Activated CD8-positive, alpha-beta memory T cell treated with anti-CD3 and anti-CD28 coated beads, Interleukin-2, amount 10 ng/mL, durations not matched to agents 7 days and 5 days (primary cell): ENCODE measurements at regions not wholly inside any gene's neighbourhood (a gene's known extent, or its start where the extent isn't known, plus 50 kb on each side); places are given as distances from the start of the nearest gene placed in this dataset.

Source experiments
- ATAC-seq: fragments of 150-1000 bp; cut with Tn5 transposase; one replicate; pipeline ENCODE4 v1.10.0; 2021; ENCODE audit warnings: moderate library complexity
- CTCF ChIA-PET: fragments of 350-600 bp; sonication (Branson Sonifier 250); formaldehyde crosslinking; loops from one replicate; lab custom pipeline; 2021; ENCODE audit warnings: antibody characterized with exemption; lab: Charles Lee
- DNase-seq: peaks from one replicate; pipeline ENCODE4 v3.0.0-alpha.2; 2020
- H3K27ac Mint-ChIP-seq: one replicate; pipeline ENCODE4 v1.8.0; 2021; ENCODE audit warnings: mild to moderate bottlenecking, mixed read lengths
- H3K27me3 Mint-ChIP-seq: one replicate; pipeline ENCODE4 v1.8.0; 2021; ENCODE audit warnings: mixed read lengths
- H3K36me3 Mint-ChIP-seq: one replicate; pipeline ENCODE4 v1.8.0; 2021; ENCODE audit warnings: mild to moderate bottlenecking, mixed read lengths
- H3K4me1 Mint-ChIP-seq: one replicate; pipeline ENCODE4 v1.8.0; 2021; ENCODE audit warnings: mixed read lengths
- H3K4me3 Mint-ChIP-seq: one replicate; pipeline ENCODE4 v1.8.0; 2021; ENCODE audit warnings: mild to moderate bottlenecking, moderate library complexity, mixed read lengths
- H3K9me3 Mint-ChIP-seq: one replicate; pipeline ENCODE4 v1.8.0; 2022; ENCODE audit warnings: low read depth, mixed read lengths

DNA sequence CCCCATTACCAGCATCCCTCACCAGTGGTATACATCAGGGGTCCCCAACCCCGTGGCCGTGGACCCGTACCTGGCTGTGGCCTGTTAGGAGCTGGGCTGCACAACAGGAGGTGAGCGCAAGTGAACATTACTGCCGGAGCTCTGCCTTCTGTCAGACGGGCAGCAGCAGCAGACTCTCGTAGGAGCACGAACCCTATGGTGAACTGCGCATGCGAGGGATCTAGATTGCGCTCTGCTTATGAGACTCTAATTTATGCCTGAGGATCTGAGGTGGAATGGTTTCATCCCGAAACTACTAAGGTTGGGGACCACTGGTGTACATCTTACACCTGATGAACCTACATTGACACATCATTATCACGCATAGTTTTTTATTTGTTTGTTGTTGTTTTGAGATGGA, 52.8 kb upstream of the DHX15 start:
- CTCF ChIA-PET, result no interaction called here
- no peak overlapping the region for H3K27ac Mint-ChIP-seq
- H3K36me3 Mint-ChIP-seq, result no peaks in the 10 kb centered on the region
- H3K27me3 Mint-ChIP-seq, result peaks cover 42% of the 10 kb centered on the region
- H3K9me3 Mint-ChIP-seq, result no peaks in the 10 kb centered on the region
- no peak overlapping the region for H3K4me3 Mint-ChIP-seq
- DNase-seq (no peak), ATAC-seq (no peak)
- no peaks in the 10 kb centered on the region for H3K4me1 Mint-ChIP-seq

DNA sequence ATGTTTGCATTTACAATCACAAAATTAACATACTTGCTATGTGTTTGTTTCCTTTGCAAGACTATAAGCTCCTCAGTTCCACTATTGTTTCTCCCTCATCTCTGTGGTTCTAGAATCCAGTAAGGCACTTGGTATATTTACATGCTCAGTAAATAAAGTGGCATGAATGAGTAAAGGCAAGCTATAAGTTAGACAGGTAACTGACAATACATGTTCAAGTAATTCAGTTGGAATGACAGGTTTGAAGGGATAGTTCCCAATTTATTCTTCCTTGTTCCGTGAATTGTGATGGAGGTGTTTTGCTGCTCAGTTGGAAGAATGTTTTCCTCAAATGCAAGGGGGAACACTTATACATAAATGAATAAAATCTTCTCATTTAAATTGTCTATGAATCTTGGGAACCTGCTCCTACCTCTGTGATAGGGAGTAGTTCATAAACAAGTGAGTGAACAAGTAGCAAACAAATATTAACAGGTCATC, 54.1 kb upstream of the DHX15 start:
- H3K36me3 Mint-ChIP-seq, result no peaks in the 10 kb centered on the region
- no peaks in the 10 kb centered on the region for H3K4me1 Mint-ChIP-seq
- DNase-seq, result no peak
- no peak overlapping the region for H3K4me3 Mint-ChIP-seq
- H3K9me3 Mint-ChIP-seq, result no peaks in the 10 kb centered on the region
- H3K27me3 Mint-ChIP-seq, result peaks cover 46% of the 10 kb centered on the region
- CTCF ChIA-PET, result no interaction called here
- no peak overlapping the region for H3K27ac Mint-ChIP-seq
- no peak for ATAC-seq

DNA sequence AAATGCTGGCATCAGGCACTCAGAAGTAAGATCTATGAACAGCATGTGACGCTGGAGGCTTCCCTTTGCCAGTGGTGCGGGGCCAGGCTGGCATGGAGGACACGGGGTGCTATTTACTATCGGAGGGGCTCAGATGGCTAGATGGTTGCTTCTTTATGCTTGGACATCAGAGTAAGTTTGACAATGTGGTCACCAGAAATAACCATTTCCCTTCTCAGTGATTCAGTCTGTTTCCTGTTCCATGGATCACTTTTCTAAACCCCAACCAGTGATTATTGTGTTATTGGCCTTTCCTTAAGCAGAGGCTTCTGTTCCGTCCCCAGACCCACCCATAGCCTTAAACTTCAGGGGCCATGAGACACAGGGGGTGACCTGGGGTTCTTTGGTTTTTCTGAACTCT, 55.4 kb upstream of the DHX15 start:
- Mint-ChIP-seq H3K9me3 (no peaks in the 10 kb centered on the region), H3K27ac (no peak overlapping the region), H3K4me1 (no peaks in the 10 kb centered on the region)

DNA sequence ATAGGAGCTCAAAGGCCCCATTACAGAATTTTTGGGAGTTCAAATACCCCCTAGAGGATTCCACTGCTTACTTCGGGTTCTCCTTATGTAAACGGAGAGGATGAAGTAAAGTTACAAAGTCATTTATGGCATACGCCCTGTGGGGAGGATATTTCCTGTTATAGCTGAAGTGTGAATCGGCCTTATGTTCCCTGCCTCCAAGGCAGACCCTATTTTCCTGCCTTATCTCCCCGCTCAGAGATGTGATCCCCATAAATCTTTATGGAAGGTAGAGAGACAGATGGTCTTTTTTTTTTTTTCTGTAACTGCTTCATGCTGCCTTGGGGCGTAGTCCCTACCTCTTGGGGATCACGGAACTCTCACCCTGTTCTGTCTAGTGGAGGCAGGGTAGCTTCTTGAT, 56.0 kb upstream of the DHX15 start:
- no peak overlapping the region for H3K27ac Mint-ChIP-seq
- H3K9me3 Mint-ChIP-seq, result no peaks in the 10 kb centered on the region
- no peak for ATAC-seq
- H3K4me3 Mint-ChIP-seq, result no peak overlapping the region
- CTCF ChIA-PET, result no interaction called here
- H3K4me1 Mint-ChIP-seq, result no peaks in the 10 kb centered on the region
- peaks cover 43% of the 10 kb centered on the region for H3K27me3 Mint-ChIP-seq
- no peak for DNase-seq
- no peaks in the 10 kb centered on the region for H3K36me3 Mint-ChIP-seq

More for the DNA sequence above, 55.4 kb upstream of the DHX15 start:
- H3K4me3 Mint-ChIP-seq, result no peak overlapping the region
- H3K36me3 Mint-ChIP-seq, result no peaks in the 10 kb centered on the region
- no peak for DNase-seq
- CTCF ChIA-PET, result no interaction called here
- ATAC-seq, result no peak
- peaks cover 45% of the 10 kb centered on the region for H3K27me3 Mint-ChIP-seq

DNA sequence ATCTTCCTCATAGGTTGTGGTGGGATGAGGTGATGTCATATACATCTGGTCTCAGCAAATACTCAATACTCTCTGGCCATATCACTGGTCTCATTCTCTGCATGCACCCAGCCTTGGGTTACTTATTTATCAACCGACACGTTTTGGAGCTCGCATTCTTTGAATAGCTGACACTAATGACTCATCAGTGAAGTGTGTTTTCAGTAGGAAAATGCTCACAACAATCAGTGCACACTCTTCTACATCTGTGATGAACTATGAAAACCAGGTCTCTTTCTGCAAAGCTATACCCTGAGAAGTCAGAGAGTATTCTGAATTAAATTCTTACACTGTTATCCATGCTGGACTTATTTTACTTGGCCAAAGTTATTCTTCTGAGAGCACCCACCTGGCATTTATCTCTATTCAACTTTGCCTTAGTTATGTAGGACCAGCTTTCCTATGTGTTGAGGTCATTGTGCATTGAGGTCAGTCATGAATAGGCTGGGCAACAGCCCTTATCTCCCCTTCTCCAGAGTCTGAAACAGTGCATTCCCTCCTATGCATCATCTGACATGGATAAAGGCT, 58.7 kb upstream of the DHX15 start:
- DNase-seq (no peak), ATAC-seq (no peak)
- Mint-ChIP-seq H3K4me1 (no peaks in the 10 kb centered on the region), H3K4me3 (no peak overlapping the region), H3K36me3 (no peaks in the 10 kb centered on the region), H3K27me3 (peaks cover 46% of the 10 kb centered on the region), H3K9me3 (no peaks in the 10 kb centered on the region), H3K27ac (no peak overlapping the region)
- CTCF ChIA-PET, result no interaction called here

DNA sequence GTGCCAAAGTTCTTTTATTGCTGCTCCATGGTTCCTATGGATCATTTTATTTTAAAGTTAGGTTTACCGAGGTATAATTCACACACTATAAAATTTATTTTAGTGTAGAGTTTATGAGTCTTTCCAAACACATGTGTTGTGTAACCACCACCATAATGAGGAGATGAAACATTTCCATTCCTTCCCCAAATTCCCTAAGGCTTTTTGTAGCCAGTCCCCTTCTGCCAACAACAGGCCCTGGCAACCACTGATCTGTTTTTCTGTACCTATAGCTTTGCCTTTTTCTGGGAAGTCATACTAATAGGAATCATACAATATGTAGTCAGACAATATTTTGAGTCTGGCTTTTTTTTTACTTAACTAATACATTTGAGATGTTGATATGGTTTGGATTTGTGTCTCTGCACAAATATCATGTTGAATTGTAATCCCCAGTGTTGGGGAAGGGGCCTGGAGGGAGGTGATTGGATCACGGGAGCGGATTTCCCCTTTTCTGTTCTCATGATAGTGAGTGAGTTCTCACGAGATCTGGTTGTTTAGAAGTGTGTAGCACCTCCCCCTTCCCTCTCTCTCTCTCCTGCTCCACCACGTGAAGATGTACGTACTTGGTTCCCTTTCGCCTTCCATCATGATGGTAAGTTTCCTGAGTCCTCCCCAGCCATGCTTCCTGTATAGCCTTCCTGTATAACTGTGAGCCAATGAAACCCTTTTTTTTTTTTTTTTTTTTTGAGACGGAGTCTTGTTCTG, 59.6 kb upstream of the DHX15 start:
- ATAC-seq (no peak), DNase-seq (no peak)
- H3K36me3 Mint-ChIP-seq, result no peaks in the 10 kb centered on the region
- no peaks in the 10 kb centered on the region for H3K4me1 Mint-ChIP-seq
- peaks cover 42% of the 10 kb centered on the region for H3K27me3 Mint-ChIP-seq
- H3K9me3 Mint-ChIP-seq, result no peaks in the 10 kb centered on the region
- CTCF ChIA-PET, result no interaction called here
- H3K4me3 Mint-ChIP-seq, result no peak overlapping the region
- H3K27ac Mint-ChIP-seq, result no peak overlapping the region

DNA sequence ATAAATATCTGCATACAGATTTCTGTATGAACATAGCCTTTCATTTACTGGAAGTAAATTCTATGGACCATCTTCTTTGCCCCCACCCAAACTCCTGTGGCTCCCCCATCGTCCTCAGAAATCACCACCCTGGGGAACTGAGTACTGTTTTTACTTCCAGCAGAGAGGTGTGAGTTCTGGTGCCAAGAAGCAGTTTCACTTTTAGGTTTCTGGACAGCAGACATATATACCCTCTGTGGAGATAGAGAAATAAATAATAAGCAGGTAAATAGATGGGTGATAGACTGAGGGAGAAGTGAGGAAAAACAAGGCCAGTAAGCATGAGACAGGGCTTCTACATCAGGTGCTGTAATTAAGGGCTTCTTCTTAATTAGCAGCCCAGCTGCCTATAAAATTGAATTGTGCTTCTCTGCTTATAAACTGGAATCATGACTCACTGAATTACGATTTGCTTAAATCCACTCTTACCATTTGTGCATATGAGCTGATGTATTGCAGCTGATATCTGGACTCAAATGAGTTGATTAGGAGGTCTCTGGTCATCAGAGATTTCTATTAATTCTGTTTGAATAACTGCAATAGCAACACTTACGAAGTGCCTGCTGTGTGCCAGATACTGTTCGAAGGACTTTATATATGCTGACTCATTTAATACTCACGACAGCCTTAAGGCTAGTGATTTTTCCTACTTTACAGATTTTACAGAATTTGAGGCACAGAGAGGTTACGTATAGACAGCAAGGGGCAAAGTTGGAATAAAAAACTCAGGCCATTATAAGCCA, 60.8 kb upstream of the DHX15 start:
- Mint-ChIP-seq H3K9me3 (no peaks in the 10 kb centered on the region), H3K27ac (no peak overlapping the region), H3K27me3 (peaks cover 38% of the 10 kb centered on the region), H3K36me3 (no peaks in the 10 kb centered on the region), H3K4me3 (no peak overlapping the region), H3K4me1 (no peaks in the 10 kb centered on the region)
- DNase-seq (no peak), ATAC-seq (no peak)
- CTCF ChIA-PET, result no interaction called here

DNA sequence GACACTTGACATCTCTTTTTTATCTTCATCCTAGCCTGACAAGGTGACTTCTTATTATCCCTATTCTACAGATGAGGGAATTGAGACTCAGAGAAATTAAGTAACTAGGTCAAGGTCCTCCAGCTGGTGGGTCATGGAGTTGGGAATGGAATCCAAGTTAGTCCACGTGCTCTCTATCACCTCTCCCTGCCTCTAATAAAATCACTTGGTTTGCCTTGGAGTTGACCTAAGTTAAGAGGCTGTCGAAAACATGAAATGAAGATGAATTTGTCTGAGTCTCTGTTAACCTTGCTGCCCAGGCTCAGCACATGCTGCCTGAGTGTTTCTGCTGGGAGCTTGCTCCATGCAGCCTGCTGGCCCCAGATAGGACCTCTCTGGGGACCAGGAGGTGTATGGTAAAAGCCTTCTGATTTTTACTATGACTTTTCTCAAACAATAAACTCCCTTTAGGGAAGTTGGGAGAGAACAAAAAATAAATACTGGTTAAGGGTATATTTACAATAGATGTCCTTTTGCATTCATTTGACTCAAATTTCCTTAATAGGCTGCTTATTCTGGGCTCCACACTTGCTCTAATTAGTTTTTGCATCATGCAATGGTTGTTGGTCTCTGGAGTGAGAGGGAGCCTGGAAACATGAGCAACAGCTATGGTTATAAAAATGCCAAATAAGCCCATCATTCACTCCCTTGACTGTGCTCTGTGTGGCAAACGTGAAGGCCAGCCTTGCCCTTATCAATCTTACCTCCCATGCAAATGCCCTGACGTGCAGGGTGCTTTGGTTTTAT, 61.6 kb upstream of the DHX15 start:
- no peaks in the 10 kb centered on the region for H3K4me1 Mint-ChIP-seq
- H3K4me3 Mint-ChIP-seq, result no peak overlapping the region
- H3K9me3 Mint-ChIP-seq, result no peaks in the 10 kb centered on the region
- CTCF ChIA-PET, result no interaction called here
- H3K36me3 Mint-ChIP-seq, result no peaks in the 10 kb centered on the region
- no peak for ATAC-seq
- no peak overlapping the region for H3K27ac Mint-ChIP-seq
- DNase-seq, result no peak
- peaks cover 40% of the 10 kb centered on the region for H3K27me3 Mint-ChIP-seq

DNA sequence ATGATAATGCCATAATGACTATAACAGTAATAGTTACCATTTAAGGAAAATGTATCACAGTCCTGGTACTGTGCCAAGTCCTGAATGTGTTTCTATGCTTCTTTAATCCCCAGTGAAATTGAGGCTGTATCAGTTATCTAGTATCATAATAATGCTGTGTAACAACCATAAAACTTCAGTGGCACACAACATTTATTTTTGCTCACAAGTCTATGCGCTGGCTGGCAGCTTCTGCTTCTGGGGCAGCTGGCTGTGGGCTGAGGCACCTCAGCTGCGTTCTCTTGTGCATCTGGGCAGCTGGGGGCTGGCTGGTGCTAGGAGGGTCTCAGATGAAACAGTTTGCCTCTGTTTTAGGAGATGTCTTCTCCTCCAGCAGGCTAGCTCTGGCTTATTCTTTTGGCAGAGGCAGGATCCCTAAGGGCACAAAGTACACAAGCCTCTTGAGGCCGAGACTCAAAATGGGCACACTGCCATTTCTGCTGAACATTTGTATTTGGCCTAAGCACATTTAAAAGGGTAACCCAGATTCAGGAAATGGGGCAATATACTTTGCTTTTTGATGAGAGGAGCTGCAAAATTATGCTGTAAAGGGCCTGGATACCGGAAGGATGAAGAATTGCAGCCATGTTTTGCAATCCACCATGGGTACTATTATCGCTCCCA, 62.6 kb upstream of the DHX15 start:
- Mint-ChIP-seq H3K27me3 (peaks cover 30% of the 10 kb centered on the region), H3K36me3 (no peaks in the 10 kb centered on the region), H3K27ac (no peak overlapping the region), H3K9me3 (no peaks in the 10 kb centered on the region), H3K4me1 (no peaks in the 10 kb centered on the region), H3K4me3 (no peak overlapping the region)
- no peak for ATAC-seq
- no peak for DNase-seq
- CTCF ChIA-PET, result no interaction called here

DNA sequence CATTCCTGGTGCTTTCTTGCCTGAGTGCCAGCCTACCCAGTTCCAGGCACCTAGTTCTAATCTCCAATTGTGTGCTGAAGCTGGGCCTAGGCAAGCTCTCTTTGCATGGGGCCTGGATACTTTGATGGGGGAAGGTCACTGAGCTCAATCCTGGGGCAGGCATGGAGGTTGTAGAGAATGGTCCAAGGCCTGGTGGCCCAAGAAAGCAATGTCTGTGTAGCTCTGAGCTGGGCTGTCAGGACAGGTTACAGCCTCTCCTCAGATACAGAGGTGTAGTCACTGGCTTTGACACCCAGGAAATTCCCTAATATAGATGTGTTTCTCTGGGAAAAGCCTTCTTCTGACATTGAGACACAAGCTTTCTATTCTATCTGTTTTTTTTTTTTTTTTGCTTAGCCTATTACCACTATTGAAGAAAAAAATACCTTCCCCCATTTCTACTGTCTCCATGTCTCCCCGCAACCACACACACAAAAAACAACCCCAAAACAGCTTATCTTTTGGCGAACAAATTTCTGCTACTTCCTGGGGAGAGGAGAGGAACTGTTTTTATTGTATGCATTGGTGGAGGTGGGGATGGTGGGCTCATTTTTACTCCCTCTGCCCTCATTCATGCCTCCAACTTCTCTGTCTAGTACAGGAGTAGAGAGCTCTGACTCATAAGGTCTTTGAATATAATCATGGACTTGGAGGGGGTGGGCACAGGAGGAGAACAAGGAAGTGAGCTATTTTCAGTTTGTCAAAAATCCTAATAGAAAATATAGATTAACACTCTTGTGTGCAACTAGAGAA, 66.7 kb upstream of the DHX15 start:
- no peak overlapping the region for H3K4me3 Mint-ChIP-seq
- no peaks in the 10 kb centered on the region for H3K4me1 Mint-ChIP-seq
- no peaks in the 10 kb centered on the region for H3K9me3 Mint-ChIP-seq
- CTCF ChIA-PET, result no interaction called here
- DNase-seq (no peak), ATAC-seq (no peak)
- peaks cover 15% of the 10 kb centered on the region for H3K27me3 Mint-ChIP-seq
- no peaks in the 10 kb centered on the region for H3K36me3 Mint-ChIP-seq
- no peak overlapping the region for H3K27ac Mint-ChIP-seq

DNA sequence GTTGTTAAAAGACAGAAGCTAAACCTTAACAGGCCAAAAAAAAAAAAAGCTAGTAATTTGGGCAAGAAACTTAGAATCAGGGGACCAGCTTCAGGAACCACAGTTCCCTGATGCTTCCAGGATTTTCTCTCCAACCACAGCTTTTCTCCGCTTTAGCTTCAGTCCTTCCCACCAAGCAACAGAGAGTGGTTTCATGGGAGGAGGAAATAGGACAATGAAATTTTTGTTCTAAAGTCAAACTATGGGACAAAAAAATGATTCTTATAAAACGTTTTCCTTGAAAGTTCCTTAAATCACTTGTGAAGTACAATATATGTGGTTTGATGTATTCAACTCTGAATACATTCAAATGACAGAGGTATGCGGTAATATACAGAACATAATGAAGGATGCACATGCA, 71.0 kb upstream of the DHX15 start:
- Mint-ChIP-seq H3K9me3 (no peaks in the 10 kb centered on the region), H3K36me3 (no peaks in the 10 kb centered on the region), H3K27me3 (peaks cover 24% of the 10 kb centered on the region), H3K27ac (no peak overlapping the region), H3K4me3 (no peak overlapping the region), H3K4me1 (peaks cover 9% of the 10 kb centered on the region)
- CTCF ChIA-PET, result no interaction called here
- ATAC-seq, result no peak
- no peak for DNase-seq

DNA sequence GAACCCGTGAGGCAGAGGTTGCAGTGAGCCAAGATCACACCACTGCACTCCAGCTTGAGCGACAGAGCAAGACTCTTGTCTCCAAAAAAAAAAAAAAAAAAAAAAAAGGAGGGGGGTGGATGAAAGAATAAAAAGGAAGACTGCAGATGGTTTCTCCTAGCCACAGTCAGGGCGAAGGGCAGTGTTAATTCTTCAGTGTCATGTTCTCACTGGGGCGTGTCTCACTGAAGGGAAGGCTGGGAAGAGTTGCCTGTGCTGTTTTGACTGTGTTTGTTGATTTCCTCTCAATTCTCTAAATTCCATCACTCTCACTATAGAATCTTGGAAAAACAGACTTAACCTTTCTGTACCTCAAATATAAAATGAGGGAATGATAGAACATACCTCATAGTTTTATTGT, 71.6 kb upstream of the DHX15 start:
- H3K27ac Mint-ChIP-seq, result no peak overlapping the region
- ATAC-seq (no peak), DNase-seq (no peak)
- CTCF ChIA-PET, result no interaction called here
- no peak overlapping the region for H3K4me3 Mint-ChIP-seq
- no peaks in the 10 kb centered on the region for H3K9me3 Mint-ChIP-seq
- peaks cover 24% of the 10 kb centered on the region for H3K27me3 Mint-ChIP-seq
- peaks cover 9% of the 10 kb centered on the region for H3K4me1 Mint-ChIP-seq
- no peaks in the 10 kb centered on the region for H3K36me3 Mint-ChIP-seq
